GM12865 (cell line): ENCODE measurements at regions not wholly inside any gene's neighbourhood (a gene's known extent, or its start where the extent isn't known, plus 50 kb on each side); places are given as distances from the start of the nearest gene placed in this dataset.

Source experiments
- DNase-seq: peaks from one replicate; pipeline ENCODE4 v3.0.0; 2010; ENCODE audit warnings: low read depth
- H3K4me3 ChIP-seq: 2 replicates; pipeline ENCODE4 v1.5.1; 2011; ENCODE audit warnings: mild to moderate bottlenecking, low read depth, low read length, control low read depth
- TF ChIP-seq, protein P1 (sequence below): IDR thresholded peaks from 2 replicates; pipeline ENCODE4 v1.5.1; 2011; ENCODE audit warnings: low read length, control low read depth, low read depth, inconsistent platforms; ENCODE audit not compliant: insufficient read depth; ENCODE audit errors: missing control alignments

- TF ChIP-seq, protein P1, sequence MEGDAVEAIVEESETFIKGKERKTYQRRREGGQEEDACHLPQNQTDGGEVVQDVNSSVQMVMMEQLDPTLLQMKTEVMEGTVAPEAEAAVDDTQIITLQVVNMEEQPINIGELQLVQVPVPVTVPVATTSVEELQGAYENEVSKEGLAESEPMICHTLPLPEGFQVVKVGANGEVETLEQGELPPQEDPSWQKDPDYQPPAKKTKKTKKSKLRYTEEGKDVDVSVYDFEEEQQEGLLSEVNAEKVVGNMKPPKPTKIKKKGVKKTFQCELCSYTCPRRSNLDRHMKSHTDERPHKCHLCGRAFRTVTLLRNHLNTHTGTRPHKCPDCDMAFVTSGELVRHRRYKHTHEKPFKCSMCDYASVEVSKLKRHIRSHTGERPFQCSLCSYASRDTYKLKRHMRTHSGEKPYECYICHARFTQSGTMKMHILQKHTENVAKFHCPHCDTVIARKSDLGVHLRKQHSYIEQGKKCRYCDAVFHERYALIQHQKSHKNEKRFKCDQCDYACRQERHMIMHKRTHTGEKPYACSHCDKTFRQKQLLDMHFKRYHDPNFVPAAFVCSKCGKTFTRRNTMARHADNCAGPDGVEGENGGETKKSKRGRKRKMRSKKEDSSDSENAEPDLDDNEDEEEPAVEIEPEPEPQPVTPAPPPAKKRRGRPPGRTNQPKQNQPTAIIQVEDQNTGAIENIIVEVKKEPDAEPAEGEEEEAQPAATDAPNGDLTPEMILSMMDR: no peak
- H3K4me3 ChIP-seq: no peak overlapping the region
- no peak for DNase-seq
These were observed 849.4 kb downstream of the DACH1 start for GRCh38 chr13:71017607-71018006.

DNA sequence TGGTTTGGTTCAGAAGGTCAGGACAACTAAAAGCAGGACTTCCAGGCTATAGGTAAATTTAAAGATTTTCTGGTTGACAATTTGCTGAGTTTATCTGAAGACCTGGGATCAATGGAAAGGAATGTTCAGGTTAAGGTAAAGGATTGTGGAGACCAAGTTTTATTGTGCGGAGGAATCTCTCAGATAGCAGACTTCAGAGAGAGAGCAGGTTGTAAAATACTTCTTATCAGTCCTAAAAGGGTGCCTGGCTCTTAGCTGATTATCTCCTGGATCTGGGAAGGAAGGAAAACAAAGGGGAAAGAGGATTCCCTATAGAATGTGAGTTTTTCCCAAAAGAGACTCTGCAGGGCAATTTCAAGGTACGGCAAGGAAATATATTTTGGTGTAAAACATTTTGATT, 851.5 kb downstream of the DACH1 start:
- no peak overlapping the region for H3K4me3 ChIP-seq
- TF ChIP-seq, protein P1: no peak
- DNase-seq: no peak

DNA sequence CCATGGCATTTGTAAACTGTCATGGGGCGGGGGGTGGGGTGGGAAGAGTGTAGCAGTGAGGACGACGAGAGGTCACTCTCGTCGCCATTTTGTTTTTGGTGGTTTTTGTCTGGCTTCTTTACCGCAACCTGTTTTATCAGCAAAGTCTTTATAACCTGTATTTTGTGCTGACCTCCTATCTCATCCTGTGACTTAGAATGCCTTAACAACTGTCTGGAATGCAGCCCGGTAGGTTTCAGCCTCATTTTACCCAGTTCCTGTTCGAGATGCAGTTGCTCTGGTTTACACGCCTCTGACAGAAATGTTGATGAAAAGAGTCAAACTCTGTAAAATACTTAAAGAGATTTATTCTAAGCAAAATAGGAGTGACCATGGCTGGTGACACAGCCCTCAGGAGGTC, 852.0 kb downstream of the DACH1 start:
- no peak overlapping the region for H3K4me3 ChIP-seq
- TF ChIP-seq, protein P1: no peak
- no peak for DNase-seq

GRCh38 chr13:71005919-71006318, 861.1 kb downstream of the DACH1 start:
- DNase-seq: no peak
- H3K4me3 ChIP-seq: no peak overlapping the region
- TF ChIP-seq, protein P1: no peak

GRCh38 chr13:70995338-70995737, 871.7 kb downstream of the DACH1 start:
- TF ChIP-seq, protein P1: no peak
- DNase-seq: no peak
- no peak overlapping the region for H3K4me3 ChIP-seq

- DNase-seq: no peak
- H3K4me3 ChIP-seq: no peak overlapping the region
- TF ChIP-seq, protein P1: no peak
These were observed 872.8 kb downstream of the DACH1 start for GRCh38 chr13:70994191-70994590.

DNA sequence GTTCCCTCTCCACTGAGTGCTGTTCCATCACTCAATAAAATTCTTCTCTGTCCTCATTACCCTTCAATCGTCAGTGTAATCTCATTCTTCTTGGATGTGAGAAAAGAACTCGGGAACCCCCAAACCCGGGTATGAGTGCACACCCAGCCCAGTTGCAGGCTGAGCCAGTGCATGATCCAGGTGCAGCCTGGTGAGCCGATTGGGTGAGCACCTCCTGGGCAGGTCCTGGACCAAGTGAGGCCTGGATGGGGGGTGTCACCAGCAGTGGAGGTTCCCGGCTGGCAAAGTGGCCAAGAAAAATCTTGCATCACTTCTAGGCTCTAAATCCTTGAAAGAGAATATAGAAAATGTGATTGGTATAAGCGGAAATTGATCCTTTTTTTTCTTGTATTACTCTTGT, 878.8 kb upstream of the KLHL1 start:
- H3K4me3 ChIP-seq: no peak overlapping the region
- TF ChIP-seq, protein P1: no peak

More for the DNA sequence above, 878.8 kb upstream of the KLHL1 start:
- DNase-seq: no peak
